Adrenal gland (tissue), 9 donors: ENCODE measurements at regions not wholly inside any gene's neighbourhood (a gene's known extent, or its start where the extent isn't known, plus 50 kb on each side); places are given as distances from the start of the nearest gene placed in this dataset.

Experiments
- DNase-seq, 7 donors: peaks; one replicate each; pipeline ENCODE4 v3.0.0-alpha.2; 2019 to 2020
- H3K27ac ChIP-seq, 5 donors: fragments of 200-600 bp; sonication (generic) in 4 of 5; 1 replicate in 3 of 5; 2 replicates in 2 of 5; pipeline versions ENCODE4 v1.5.1 to v1.8.0; 2016 to 2020; ENCODE audit warnings: mild to moderate bottlenecking in 1 of 5
- H3K27me3 ChIP-seq: fragments of 200-600 bp; 2 replicates; pipeline ENCODE4 v1.8.0; 2021
- H3K36me3 ChIP-seq, 2 donors: fragments of 200-600 bp; replicated peaks in 1 of 2; 1 replicate in 1 of 2; 2 replicates in 1 of 2; pipeline versions ENCODE4 v1.5.1 to v1.8.0; 2018 to 2022
- H3K4me1 ChIP-seq, 2 donors: fragments of 200-600 bp; replicated peaks in 1 of 2; 1 replicate in 1 of 2; 2 replicates in 1 of 2; pipeline versions ENCODE4 v1.5.1 to v1.8.0; 2018 to 2021
- H3K4me3 ChIP-seq, 4 donors: fragments of 200-600 bp; sonication (generic) in 3 of 4; one replicate each; pipeline ENCODE4 v1.5.1; 2016 to 2018
- H3K9me3 ChIP-seq, 3 donors: fragments of 200-600 bp; sonication (generic) in 1 of 3; replicated peaks in 1 of 3; 1 replicate in 2 of 3; 2 replicates in 1 of 3; pipeline versions ENCODE4 v1.5.1 to v1.8.0; 2016 to 2021
- CTCF ChIP-seq, 6 experiments: fragments of 450-650 bp in 4 of 6; fragments of 200-600 bp in 2 of 6; sonication (generic) in 1 of 6; IDR thresholded peaks; 1 replicate in 5 of 6; 2 replicates in 1 of 6; pipeline versions ENCODE4 v1.5.1 to v1.8.0; 2016 to 2021; ENCODE audit warnings: antibody characterized with exemption in 6 of 6, mild to moderate bottlenecking in 2 of 6, moderate library complexity in 1 of 6
- POLR2A ChIP-seq, 2 donors: fragments of 450-650 bp; IDR thresholded peaks; one replicate each; pipeline ENCODE4 v1.6.1; 2017; ENCODE audit warnings: antibody characterized with exemption in 2 of 2, mild to moderate bottlenecking in 2 of 2, moderate library complexity in 1 of 2
- WGBS, 4 donors: extraction: QIAGEN DNeasy Blood & Tissue Kit in 2 of 4; methylation state at CpG; one replicate each; pipeline versions ENCODE4 v1.1.5 to v1.1.7; 2013 to 2017; 5-methylcytosine and 5-hydroxymethylcytosine counted together
- intact Hi-C, 2 donors: fragments of 100-400 bp; cut with DNase I; formaldehyde crosslinking; loops; one replicate each; pipeline versions ENCODE4 v1.14.1 to v1.15.0; 2022 to 2023
- donor health status: healthy with polysubstance abuse.
- donor health status: Bipolar disorder and iron deficiency.
- donor health status: DM: yes; HTN: yes; CAD: no.
- donor health status: DM: no; HTN: no; CAD: no.
- donor health status: DM: no; HTN: no; CAD: no.

- no peaks in the 10 kb centered on the region for H3K9me3 ChIP-seq
- no peak overlapping the region for H3K4me3 ChIP-seq
- DNase-seq, result peak in 1 of 7 donors; percentile 29
- WGBS, 4 donors, result 57 to 64% (median 61%) methylated on average over 6 of the region's 6 CpGs
- no peak for TF ChIP-seq CTCF (IDR thresholded peaks at IDR 0.05)
- no peak for TF ChIP-seq POLR2A (IDR thresholded peaks at IDR 0.05)
- no peaks in the 10 kb centered on the region for H3K4me1 ChIP-seq
- no peaks in the 10 kb centered on the region for H3K36me3 ChIP-seq
- H3K27ac ChIP-seq, result no peak overlapping the region
- no peaks in the 10 kb centered on the region for H3K27me3 ChIP-seq
- intact Hi-C loops, result no loop called here
These were observed 75.3 kb downstream of the DMRTA2 start for GRCh38 chr1:50347933-50348332.

GRCh38 chr1:50346621-50347020 is 76.6 kb downstream of the DMRTA2 start:
- TF ChIP-seq CTCF (IDR thresholded peaks at IDR 0.05) (no peak), POLR2A (IDR thresholded peaks at IDR 0.05) (no peak)
- H3K4me3 ChIP-seq, result no peak overlapping the region
- intact Hi-C loops, result no loop called here
- 60 to 73% (median 70%) methylated on average over 7 of the region's 7 CpGs for WGBS, 4 donors
- H3K27ac ChIP-seq, result no peak overlapping the region
- DNase-seq, result peak in 1 of 7 donors; percentile 31
- no peaks in the 10 kb centered on the region for H3K27me3 ChIP-seq
- no peaks in the 10 kb centered on the region for H3K4me1 ChIP-seq
- H3K36me3 ChIP-seq, result no peaks in the 10 kb centered on the region
- no peaks in the 10 kb centered on the region for H3K9me3 ChIP-seq

GRCh38 chr1:50343323-50343722 is 79.9 kb downstream of the DMRTA2 start:
- Histone ChIP-seq H3K27ac (no peak overlapping the region), H3K4me1 (no peaks in the 10 kb centered on the region), H3K4me3 (no peak overlapping the region), H3K9me3 (no peaks in the 10 kb centered on the region), H3K36me3 (no peaks in the 10 kb centered on the region), H3K27me3 (no peaks in the 10 kb centered on the region)
- intact Hi-C loops, result no loop called here
- 68 to 74% (median 73%) methylated on average over 3 to 5 of the region's 5 CpGs for WGBS, 4 donors
- DNase-seq, result peak in 1 of 7 donors; percentile 24
- TF ChIP-seq POLR2A (IDR thresholded peaks at IDR 0.05) (no peak), CTCF (IDR thresholded peaks at IDR 0.05) (no peak)

GRCh38 chr1:50342525-50342924 is 80.7 kb downstream of the DMRTA2 start:
- Histone ChIP-seq H3K4me1 (no peaks in the 10 kb centered on the region), H3K9me3 (no peaks in the 10 kb centered on the region), H3K27me3 (no peaks in the 10 kb centered on the region), H3K4me3 (no peak overlapping the region), H3K27ac (no peak overlapping the region), H3K36me3 (no peaks in the 10 kb centered on the region)
- intact Hi-C loops, result no loop called here
- DNase-seq, result no peak
- TF ChIP-seq POLR2A (IDR thresholded peaks at IDR 0.05), result no peak
- TF ChIP-seq CTCF (IDR thresholded peaks at IDR 0.05), result no peak
